ENCODE measurements at regions not wholly inside any gene's neighbourhood (a gene's known extent, or its start where the extent isn't known, plus 50 kb on each side); places are given as distances from the start of the nearest gene placed in this dataset.

- Histone ChIP-seq H3K27me3 (replicated peaks in 1 of 7) (no peaks in the 10 kb centered on the region), H3K4me1 (no peaks in the 10 kb centered on the region), H3K4me3 (no peak overlapping the region), H3K9me3 (no peaks in the 10 kb centered on the region), H3K27ac (no peak overlapping the region), H3K36me3 (no peaks in the 10 kb centered on the region)
- TF ChIP-seq POLR2A (IDR thresholded peaks at IDR 0.05) (no peak), POLR2AphosphoS5 (IDR thresholded peaks at IDR 0.05) (no peak)
- TF ChIP-seq, protein P1, sequence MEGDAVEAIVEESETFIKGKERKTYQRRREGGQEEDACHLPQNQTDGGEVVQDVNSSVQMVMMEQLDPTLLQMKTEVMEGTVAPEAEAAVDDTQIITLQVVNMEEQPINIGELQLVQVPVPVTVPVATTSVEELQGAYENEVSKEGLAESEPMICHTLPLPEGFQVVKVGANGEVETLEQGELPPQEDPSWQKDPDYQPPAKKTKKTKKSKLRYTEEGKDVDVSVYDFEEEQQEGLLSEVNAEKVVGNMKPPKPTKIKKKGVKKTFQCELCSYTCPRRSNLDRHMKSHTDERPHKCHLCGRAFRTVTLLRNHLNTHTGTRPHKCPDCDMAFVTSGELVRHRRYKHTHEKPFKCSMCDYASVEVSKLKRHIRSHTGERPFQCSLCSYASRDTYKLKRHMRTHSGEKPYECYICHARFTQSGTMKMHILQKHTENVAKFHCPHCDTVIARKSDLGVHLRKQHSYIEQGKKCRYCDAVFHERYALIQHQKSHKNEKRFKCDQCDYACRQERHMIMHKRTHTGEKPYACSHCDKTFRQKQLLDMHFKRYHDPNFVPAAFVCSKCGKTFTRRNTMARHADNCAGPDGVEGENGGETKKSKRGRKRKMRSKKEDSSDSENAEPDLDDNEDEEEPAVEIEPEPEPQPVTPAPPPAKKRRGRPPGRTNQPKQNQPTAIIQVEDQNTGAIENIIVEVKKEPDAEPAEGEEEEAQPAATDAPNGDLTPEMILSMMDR (IDR thresholded peaks at IDR 0.05 in 8 of 11, conservative IDR thresholded peaks at IDR 0.05 in 3 of 11): no peak
- DNase-seq: no peak
- intact Hi-C loops (cut with DNase I; ENCODE audit: low total_unique reads): no loop called here
These were observed 319.3 kb upstream of the RPS23 start for GRCh38 chr5:82597437-82597836.

DNA sequence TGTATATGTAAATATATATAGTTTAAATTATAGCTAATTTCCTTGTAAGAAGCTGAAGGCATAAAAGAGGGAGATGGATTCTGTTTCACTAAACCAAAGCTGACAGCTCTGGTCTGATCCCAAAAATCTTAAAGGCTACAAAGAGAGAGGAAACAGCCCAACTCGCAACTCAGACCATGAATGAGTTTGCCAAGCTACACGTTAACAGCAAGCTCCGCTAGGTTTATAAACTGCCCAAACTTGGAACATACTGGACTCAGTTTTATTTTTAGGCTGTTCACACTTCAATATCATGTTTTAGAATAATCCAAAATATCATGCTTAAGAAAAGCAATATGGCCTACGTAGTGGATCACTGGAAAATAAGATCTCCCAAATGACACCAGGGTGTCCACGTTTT lies 318.3 kb upstream of the RPS23 start:
- Histone ChIP-seq H3K4me3 (no peak overlapping the region), H3K27me3 (replicated peaks in 1 of 7) (no peaks in the 10 kb centered on the region), H3K36me3 (no peaks in the 10 kb centered on the region), H3K4me1 (no peaks in the 10 kb centered on the region), H3K9me3 (no peaks in the 10 kb centered on the region), H3K27ac (no peak overlapping the region)
- DNase-seq: no peak
- intact Hi-C loops (cut with DNase I; ENCODE audit: low total_unique reads): no loop called here
- WGBS, 5 donors: 85 to 95% (median 92%) methylated on average over 5 of the region's 5 CpGs
- TF ChIP-seq, protein P1 (IDR thresholded peaks at IDR 0.05 in 8 of 11, conservative IDR thresholded peaks at IDR 0.05 in 3 of 11): no peak
- TF ChIP-seq POLR2AphosphoS5 (IDR thresholded peaks at IDR 0.05) (no peak), POLR2A (IDR thresholded peaks at IDR 0.05) (no peak)

DNA sequence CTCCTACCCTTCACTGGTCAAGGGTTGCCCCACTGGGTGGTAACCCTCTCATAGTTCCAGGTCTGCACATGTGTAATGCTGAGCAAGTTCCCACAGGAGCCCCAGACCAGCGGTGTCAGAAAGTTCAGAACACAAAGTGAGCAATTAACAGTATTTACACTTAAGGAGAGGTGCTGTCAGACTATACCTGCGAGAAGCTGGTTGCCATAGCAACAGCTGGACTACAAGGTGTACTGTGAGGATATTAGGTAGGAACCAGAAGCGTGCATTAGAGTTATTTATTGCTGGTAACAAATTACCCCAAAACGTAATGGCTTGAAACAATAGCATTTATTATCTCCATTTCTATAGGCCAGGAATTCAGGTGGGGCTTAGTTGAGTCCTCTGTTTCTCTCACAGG lies 317.0 kb upstream of the RPS23 start:
- Histone ChIP-seq H3K4me3 (no peak overlapping the region), H3K4me1 (no peaks in the 10 kb centered on the region), H3K27ac (no peak overlapping the region), H3K27me3 (replicated peaks in 1 of 7) (no peaks in the 10 kb centered on the region), H3K9me3 (peaks cover 0 to 7% (median 0%) of the 10 kb centered on the region in 8 donors), H3K36me3 (no peaks in the 10 kb centered on the region)
- no peak for DNase-seq
- intact Hi-C loops (cut with DNase I; ENCODE audit: low total_unique reads): no loop called here
- 71 to 86% (median 79%) methylated on average over 4 of the region's 4 CpGs for WGBS, 5 donors
- TF ChIP-seq, protein P1 (IDR thresholded peaks at IDR 0.05 in 8 of 11, conservative IDR thresholded peaks at IDR 0.05 in 3 of 11): no peak
- no peak for TF ChIP-seq POLR2AphosphoS5 (IDR thresholded peaks at IDR 0.05)

DNA sequence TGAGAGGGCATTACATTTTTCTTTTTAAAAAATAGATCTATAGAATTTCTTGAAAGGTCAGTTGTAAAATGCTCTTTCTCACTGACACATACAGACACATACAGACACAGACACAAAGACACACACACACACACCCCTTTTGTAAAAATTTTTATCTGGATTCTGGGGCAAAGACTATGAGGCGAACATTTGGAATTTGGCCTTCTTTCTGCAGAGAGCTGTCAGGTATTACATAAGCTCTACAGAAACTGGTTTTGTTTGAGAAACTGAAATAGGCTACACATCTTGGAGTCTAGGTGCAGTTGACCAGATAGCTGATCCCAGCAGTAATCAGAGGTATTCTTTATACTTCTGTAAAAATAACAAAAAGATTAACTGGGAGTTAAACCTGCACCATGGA lies 315.9 kb upstream of the RPS23 start:
- DNase-seq: no peak
- intact Hi-C loops (cut with DNase I; ENCODE audit: low total_unique reads): no loop called here
- 86 to 97% (median 90%) methylated on average over 1 of the region's 1 CpG for WGBS, 5 donors

More for the DNA sequence above, 315.9 kb upstream of the RPS23 start:
- Histone ChIP-seq H3K4me1 (no peaks in the 10 kb centered on the region), H3K27ac (no peak overlapping the region), H3K4me3 (no peak overlapping the region), H3K36me3 (no peaks in the 10 kb centered on the region), H3K27me3 (replicated peaks in 1 of 7) (no peaks in the 10 kb centered on the region), H3K9me3 (peaks cover 0 to 11% (median 0%) of the 10 kb centered on the region in 8 donors)
- TF ChIP-seq POLR2A (IDR thresholded peaks at IDR 0.05) (no peak), POLR2AphosphoS5 (IDR thresholded peaks at IDR 0.05) (no peak)
- TF ChIP-seq, protein P1 (IDR thresholded peaks at IDR 0.05 in 8 of 11, conservative IDR thresholded peaks at IDR 0.05 in 3 of 11): no peak
